ENCODE measurements at regions not wholly inside any gene's neighbourhood (a gene's known extent, or its start where the extent isn't known, plus 50 kb on each side); places are given as distances from the start of the nearest gene placed in this dataset.

DNA sequence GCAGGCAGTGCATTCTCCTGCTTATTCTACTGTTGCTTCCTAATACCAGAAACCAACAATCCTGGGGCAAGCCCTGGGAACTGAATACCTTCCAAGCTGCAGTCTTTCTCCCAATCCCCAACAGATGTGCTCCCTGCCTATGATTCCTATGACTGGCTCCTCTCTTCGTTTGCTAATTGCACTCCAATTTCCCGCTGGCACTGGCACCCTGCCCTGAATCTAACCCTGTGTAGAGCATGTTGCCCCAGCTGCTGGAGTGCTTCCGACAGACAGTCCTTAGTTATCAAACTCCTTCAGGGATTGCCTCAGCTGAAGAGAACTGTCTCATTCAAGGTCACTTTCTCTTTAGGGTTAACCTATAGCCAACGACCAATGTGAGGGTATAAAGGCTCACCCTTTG, 214.1 kb downstream of the NECTIN3 start:
- H3K4me3 Mint-ChIP-seq, result no peak overlapping the region
- H3K27ac Mint-ChIP-seq, result no peak overlapping the region
- DNase-seq, result no peak
- H3K4me1 Mint-ChIP-seq, result peaks cover 0 to 9% of the 10 kb centered on the region in 2 donors
- peaks cover 0 to 4% (median 0%) of the 10 kb centered on the region in 3 donors for H3K27me3 Mint-ChIP-seq (ENCODE audit: low read depth in 3 of 3)
- H3K36me3 Mint-ChIP-seq, result no peaks in the 10 kb centered on the region
- H3K9me3 Mint-ChIP-seq, result no peaks in the 10 kb centered on the region

DNA sequence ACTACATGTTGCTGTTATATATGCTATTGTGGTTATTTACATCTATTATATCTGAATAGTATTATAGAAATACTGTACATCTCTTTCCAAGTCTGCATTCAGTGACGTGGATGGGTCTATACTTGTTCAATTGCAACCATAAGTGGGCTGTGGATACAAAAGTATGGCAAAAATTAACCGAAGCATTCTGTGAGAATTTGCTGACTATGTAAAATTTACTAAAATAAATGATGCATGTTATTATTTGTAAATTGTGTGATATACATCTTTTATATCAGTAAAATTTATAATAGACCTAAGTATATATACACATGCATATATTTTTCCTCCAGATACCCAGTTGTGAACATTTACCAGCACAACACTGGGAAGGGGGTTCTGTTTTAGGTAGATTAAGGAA, 215.1 kb downstream of the NECTIN3 start:
- Mint-ChIP-seq H3K36me3 (no peaks in the 10 kb centered on the region), H3K4me3 (no peak overlapping the region), H3K27me3 (ENCODE audit: low read depth in 3 of 3) (peaks cover 0 to 2% (median 0%) of the 10 kb centered on the region in 3 donors), H3K9me3 (no peaks in the 10 kb centered on the region), H3K27ac (no peak overlapping the region), H3K4me1 (peaks cover 0 to 9% of the 10 kb centered on the region in 2 donors)
- no peak for DNase-seq

DNA sequence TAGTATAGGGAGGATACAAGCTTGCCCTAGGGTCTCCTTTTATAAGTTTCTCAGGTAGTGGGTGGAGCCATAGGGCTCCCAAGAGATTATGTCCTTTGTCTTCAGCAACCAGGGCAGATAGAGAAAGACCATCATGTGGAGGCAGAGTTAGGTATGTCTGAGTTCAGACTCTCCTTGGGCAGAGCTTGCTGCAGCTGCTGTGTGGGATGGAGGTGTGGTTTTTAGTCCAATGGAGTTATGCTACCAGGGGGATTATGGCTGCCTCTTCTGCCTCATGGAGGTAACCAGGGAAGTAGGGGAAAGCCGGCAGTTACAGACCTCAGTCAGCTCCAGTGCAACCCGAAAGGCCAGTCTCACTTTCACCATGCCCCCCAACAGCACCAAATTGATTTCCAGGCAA, 220.5 kb downstream of the NECTIN3 start:
- H3K27ac Mint-ChIP-seq, result no peak overlapping the region

DNA sequence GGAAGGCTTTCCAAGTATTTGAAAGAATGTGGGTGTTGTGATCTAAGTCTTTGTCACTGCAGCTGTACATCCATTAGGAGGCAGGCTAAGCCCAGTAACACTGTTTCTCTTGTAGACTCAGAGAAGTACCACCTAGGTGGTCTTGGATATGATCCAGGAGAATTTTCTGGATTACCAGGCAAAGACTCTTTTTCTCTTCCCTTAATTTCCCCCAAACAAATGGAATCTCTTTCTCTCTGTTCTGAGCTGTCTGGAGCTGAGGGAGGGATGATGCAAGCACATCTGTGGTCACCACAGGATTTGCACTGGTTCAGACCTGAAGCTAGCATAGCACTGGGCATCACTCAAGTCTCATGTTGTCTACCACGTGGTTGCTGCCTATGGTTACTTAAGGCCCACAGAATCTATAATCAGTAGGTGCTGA, 227.6 kb downstream of the NECTIN3 start:
- no peak for DNase-seq
- Mint-ChIP-seq H3K4me1 (peaks cover 10 to 14% of the 10 kb centered on the region in 2 donors), H3K36me3 (no peaks in the 10 kb centered on the region), H3K27ac (no peak overlapping the region), H3K27me3 (ENCODE audit: low read depth in 3 of 3) (peaks cover 0 to 4% (median 0%) of the 10 kb centered on the region in 3 donors), H3K4me3 (no peak overlapping the region), H3K9me3 (no peaks in the 10 kb centered on the region)

More for the DNA sequence above, 220.5 kb downstream of the NECTIN3 start:
- H3K4me3 Mint-ChIP-seq, result no peak overlapping the region
- no peaks in the 10 kb centered on the region for H3K36me3 Mint-ChIP-seq
- DNase-seq, result no peak
- H3K4me1 Mint-ChIP-seq, result no peaks in the 10 kb centered on the region
- H3K9me3 Mint-ChIP-seq, result no peaks in the 10 kb centered on the region
- H3K27me3 Mint-ChIP-seq (ENCODE audit: low read depth in 3 of 3), result peaks cover 1 to 4% (median 3%) of the 10 kb centered on the region in 3 donors

DNA sequence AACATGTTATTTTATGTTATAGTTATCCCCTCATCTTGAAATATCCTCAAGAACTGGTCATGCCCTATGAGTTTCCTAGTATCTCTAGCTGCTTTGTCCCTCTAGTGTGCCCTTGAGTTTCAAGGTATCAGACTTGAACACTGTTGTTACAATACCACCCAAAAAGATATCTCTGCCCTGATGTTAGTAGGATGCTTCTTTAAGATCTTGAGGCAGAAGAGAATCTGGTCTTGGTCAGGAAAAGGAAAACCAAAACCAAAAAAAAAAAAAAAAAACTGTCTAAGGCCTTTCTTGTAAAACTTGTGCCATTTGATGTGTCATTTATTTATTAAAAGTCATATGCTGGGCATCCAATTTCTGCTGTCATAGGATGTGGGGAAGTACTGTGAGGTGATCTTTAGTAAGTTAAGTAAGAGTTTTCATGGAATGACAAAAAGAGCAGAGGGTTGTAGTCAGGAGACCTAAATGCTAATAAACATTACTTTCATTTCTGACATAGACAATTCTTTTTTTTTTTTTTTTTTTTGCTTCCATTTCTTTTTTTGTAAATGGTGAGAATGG, 229.7 kb downstream of the NECTIN3 start:
- peaks cover 10 to 14% of the 10 kb centered on the region in 2 donors for H3K4me1 Mint-ChIP-seq
- H3K4me3 Mint-ChIP-seq, result peak overlapping the region in 4 of 5 donors; percentile 7 to 48 (median 27)
- peaks cover 0 to 1% (median 0%) of the 10 kb centered on the region in 6 donors for H3K9me3 Mint-ChIP-seq
- H3K27ac Mint-ChIP-seq, result peak overlapping the region in 2 of 6 donors; percentile 47 to 50
- peaks cover 0 to 4% (median 0%) of the 10 kb centered on the region in 3 donors for H3K27me3 Mint-ChIP-seq (ENCODE audit: low read depth in 3 of 3)
- no peaks in the 10 kb centered on the region for H3K36me3 Mint-ChIP-seq
- no peak for DNase-seq

DNA sequence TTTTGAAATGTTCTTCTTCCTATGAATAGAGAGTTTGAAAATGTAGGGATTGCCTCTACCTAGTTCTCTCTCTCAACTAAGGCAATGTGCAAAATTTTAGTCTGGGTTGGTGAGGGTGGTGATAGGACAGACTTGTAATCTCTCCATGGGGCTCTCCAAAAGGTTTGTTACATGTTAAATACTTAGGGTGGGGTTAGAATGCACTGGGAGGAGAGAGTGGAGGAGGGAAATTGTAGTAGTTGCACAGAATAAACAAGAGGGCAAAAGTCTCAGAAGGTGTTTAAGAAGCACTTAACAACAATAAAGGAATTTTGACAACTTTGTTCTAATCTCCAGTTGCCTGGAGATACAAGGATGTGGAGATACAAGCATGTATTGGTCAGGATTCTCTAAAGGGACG, 230.4 kb downstream of the NECTIN3 start:
- Mint-ChIP-seq H3K4me3 (no peak overlapping the region), H3K27me3 (ENCODE audit: low read depth in 3 of 3) (peaks cover 0 to 4% (median 0%) of the 10 kb centered on the region in 3 donors), H3K27ac (no peak overlapping the region), H3K36me3 (no peaks in the 10 kb centered on the region), H3K9me3 (peaks cover 0 to 1% (median 0%) of the 10 kb centered on the region in 6 donors), H3K4me1 (peaks cover 10 to 14% of the 10 kb centered on the region in 2 donors)
- no peak for DNase-seq

DNA sequence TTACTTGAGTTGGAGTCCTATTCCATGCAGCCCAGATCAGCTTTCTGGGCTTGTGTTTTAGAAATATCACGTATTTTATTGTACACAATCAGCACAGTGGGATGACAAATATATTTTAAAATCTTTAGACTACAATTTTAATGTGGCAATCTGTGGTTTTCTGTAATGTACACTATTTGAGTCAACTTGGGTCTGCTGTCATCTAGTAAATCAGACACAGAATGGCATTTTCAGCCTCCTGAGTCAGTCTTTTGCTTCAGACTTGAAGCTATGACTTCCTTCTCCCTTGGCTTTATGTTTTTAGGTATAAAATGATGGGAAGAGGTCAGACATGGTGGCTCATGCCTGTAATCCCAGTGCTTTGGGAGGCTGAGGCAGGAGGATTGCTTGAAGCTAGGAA, 232.1 kb downstream of the NECTIN3 start:
- H3K4me1 Mint-ChIP-seq, result peaks cover 10 to 14% of the 10 kb centered on the region in 2 donors
- H3K36me3 Mint-ChIP-seq, result no peaks in the 10 kb centered on the region
- no peak overlapping the region for H3K27ac Mint-ChIP-seq
- no peak for DNase-seq
- peaks cover 0 to 1% (median 0%) of the 10 kb centered on the region in 6 donors for H3K9me3 Mint-ChIP-seq
- peaks cover 0 to 2% (median 0%) of the 10 kb centered on the region in 3 donors for H3K27me3 Mint-ChIP-seq (ENCODE audit: low read depth in 3 of 3)
- H3K4me3 Mint-ChIP-seq, result no peak overlapping the region

DNA sequence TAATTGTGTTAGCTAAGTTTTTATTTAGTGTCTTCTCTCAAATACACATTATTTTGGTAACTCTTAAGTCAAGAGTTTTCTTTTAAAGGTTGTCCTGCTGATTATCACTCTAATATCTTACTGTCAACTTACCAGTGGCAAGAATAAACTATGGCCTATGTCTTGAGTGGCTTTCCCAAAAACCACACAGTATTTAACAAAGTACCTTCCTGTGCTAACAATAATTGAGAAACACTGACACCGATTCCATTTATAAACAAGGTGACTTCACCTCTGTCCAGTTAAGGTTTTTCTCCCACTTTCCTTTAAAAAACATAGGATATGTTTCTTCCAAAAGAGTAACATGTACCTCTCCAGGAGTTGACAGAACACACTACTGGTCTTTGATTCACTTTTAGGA, 234.3 kb upstream of the CD96 start:
- no peak for DNase-seq
- peaks cover 0 to 1% (median 0%) of the 10 kb centered on the region in 6 donors for H3K9me3 Mint-ChIP-seq
- H3K4me1 Mint-ChIP-seq, result peaks cover 20% of the 10 kb centered on the region in 2 donors

DNA sequence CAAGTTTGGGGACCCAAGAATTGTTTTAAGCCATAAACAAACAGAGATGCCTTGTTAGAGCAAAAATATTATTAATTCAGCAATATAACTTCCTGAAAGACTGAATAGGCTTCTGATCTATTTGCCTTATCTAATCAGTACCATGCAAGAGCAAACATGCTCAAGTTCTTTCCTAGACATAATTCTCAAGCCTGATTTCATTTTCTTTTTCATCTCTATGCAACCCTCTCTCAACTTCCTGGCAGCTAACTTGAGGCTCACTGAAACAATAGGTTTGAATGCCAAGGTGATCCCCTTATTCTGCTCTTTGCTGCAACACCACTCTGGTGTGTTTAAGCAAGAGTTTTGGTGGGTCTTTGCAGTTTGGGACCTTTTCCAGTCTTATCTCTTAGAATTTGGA, 230.9 kb upstream of the CD96 start:
- no peak for DNase-seq
- H3K4me3 Mint-ChIP-seq, result peak overlapping the region in 2 of 5 donors; percentile 23 to 26

More for the DNA sequence above, 234.3 kb upstream of the CD96 start:
- H3K36me3 Mint-ChIP-seq, result no peaks in the 10 kb centered on the region
- H3K4me3 Mint-ChIP-seq, result no peak overlapping the region
- peaks cover 0 to 2% (median 0%) of the 10 kb centered on the region in 3 donors for H3K27me3 Mint-ChIP-seq (ENCODE audit: low read depth in 3 of 3)
- H3K27ac Mint-ChIP-seq, result no peak overlapping the region

DNA sequence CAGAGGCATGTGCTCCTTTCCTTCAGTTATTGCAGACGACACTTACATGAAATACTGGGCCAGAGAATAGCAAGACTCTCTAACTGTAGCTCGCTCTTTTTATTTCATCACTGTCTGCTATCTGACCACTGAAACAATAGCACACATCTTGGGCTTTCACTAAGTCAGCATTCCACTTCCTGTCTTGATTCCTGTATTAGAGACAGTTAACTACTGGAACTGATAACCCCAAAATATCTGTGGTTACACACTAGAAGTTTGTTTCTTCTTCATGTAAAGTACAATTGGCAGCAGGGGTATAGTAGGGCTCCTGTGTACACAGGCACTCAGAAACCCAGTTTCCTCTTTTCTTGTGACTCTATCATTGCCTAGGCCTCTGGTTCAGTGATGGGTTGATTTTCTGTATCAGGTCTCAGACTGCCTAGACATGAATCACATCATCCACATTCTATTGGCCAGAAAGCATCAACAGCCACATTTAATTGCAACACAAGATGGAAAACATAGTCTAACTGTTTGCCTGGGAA, 230.2 kb upstream of the CD96 start:
- H3K4me3 Mint-ChIP-seq, result peak overlapping the region; percentile 7 to 53 (median 20)
- no peaks in the 10 kb centered on the region for H3K36me3 Mint-ChIP-seq
- H3K27me3 Mint-ChIP-seq (ENCODE audit: low read depth in 3 of 3), result no peaks in the 10 kb centered on the region
- H3K4me1 Mint-ChIP-seq, result peaks cover 20% of the 10 kb centered on the region in 2 donors
- peak overlapping the region; percentile 56 to 83 (median 78) for H3K27ac Mint-ChIP-seq
- H3K9me3 Mint-ChIP-seq, result no peaks in the 10 kb centered on the region
- peak in 1 of 3 donors; percentile 19 for DNase-seq

More for the DNA sequence above, 230.9 kb upstream of the CD96 start:
- Mint-ChIP-seq H3K27me3 (ENCODE audit: low read depth in 3 of 3) (no peaks in the 10 kb centered on the region), H3K27ac (peak overlapping the region; percentile 4 to 83 (median 70)), H3K4me1 (peaks cover 20% of the 10 kb centered on the region in 2 donors), H3K9me3 (no peaks in the 10 kb centered on the region), H3K36me3 (no peaks in the 10 kb centered on the region)

DNA sequence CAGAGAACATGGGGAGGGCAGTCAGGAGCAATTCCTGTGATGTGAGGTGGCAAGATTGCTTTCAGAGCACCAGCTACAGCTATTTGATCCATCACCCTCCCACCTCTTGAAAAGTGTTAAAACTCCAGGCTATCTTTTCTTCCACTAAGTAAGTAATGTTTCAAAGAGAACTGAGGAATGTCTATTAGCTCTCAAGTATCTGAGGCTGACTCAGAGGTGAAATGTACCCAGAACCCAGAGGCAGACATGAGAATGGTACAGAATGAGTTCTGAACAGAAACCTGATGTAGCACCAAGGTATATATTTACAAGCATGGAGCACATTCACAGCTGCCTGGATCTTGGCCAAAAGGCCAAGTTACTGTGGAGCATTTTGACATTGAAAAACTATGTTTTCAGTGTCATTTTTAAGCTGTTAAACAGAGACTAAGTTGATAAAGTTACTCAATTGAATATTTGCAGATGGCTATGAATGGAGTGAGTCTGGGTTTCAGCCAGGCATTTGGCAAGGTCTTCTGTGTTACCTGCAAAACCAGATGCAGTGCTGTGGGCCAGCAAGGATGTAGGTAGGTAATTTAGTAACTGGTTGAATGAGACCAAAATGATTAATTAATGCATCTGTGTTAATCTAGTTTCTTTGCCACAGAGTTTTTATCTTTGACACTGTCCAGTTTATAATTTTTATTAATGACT, 227.7 kb upstream of the CD96 start:
- DNase-seq, result no peak
- no peak overlapping the region for H3K27ac Mint-ChIP-seq
- H3K4me1 Mint-ChIP-seq, result peaks cover 20 to 21% of the 10 kb centered on the region in 2 donors
- no peaks in the 10 kb centered on the region for H3K9me3 Mint-ChIP-seq
- no peaks in the 10 kb centered on the region for H3K27me3 Mint-ChIP-seq (ENCODE audit: low read depth in 3 of 3)
- no peak overlapping the region for H3K4me3 Mint-ChIP-seq
- peaks cover 0 to 3% (median 0%) of the 10 kb centered on the region in 3 donors for H3K36me3 Mint-ChIP-seq

DNA sequence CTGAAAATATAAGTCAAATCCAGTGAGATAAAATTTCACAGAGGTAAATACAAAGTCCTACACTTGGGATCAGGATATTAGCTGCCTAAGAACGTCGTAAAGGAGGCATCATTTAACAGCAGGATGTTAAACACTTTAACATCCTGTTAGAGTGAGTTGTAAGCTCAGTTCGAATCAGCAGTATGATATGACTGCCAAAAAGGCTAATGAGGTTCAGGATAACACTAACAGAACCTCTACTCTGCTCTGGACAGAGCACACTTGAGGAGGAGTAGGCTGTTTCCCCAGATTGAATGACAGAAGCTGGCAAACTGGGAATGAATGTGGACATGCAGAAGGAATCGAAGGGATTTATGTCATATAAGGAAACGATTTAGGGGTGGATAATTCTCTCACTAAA, 227.1 kb upstream of the CD96 start:
- Mint-ChIP-seq H3K4me1 (peaks cover 20 to 25% of the 10 kb centered on the region in 2 donors), H3K9me3 (no peaks in the 10 kb centered on the region), H3K4me3 (no peak overlapping the region), H3K27ac (no peak overlapping the region), H3K36me3 (peaks cover 0 to 3% (median 0%) of the 10 kb centered on the region in 3 donors), H3K27me3 (ENCODE audit: low read depth in 3 of 3) (no peaks in the 10 kb centered on the region)
- DNase-seq, result no peak

DNA sequence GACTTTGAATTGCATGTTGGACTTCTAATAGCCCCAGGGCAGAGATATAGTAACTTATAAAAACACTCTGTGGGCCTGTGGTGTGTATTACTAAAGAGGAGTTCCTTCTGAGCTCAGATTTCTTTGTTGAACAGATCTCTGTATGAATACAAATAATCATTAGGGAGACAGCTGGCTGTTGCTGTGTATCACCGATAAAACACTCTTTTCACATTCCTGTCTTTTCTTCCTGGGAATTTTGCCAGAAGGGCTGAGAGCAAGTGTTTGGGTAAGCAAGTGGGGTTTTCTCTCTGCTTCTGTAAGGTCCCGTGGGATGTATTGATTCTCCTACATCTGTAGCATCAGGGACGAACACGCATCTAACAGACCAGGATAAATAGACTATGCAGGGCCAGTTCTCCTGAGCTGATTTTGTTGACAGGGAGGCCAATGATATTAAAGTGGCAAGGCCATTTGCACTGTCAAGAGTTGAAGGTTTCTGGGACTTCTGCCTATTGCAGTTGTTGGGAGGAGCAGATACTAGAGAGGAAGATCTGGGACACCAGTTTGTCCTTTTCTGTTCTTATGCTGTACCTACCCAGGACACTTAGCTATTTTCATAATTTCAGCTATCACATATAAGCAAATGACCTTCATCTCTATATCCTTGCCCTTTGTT, 225.9 kb upstream of the CD96 start:
- no peak overlapping the region for H3K27ac Mint-ChIP-seq
- peaks cover 0 to 3% (median 0%) of the 10 kb centered on the region in 3 donors for H3K36me3 Mint-ChIP-seq
- no peak for DNase-seq
- H3K4me1 Mint-ChIP-seq, result peaks cover 12 to 17% of the 10 kb centered on the region in 2 donors
- H3K4me3 Mint-ChIP-seq, result no peak overlapping the region
- H3K27me3 Mint-ChIP-seq (ENCODE audit: low read depth in 3 of 3), result no peaks in the 10 kb centered on the region
- no peaks in the 10 kb centered on the region for H3K9me3 Mint-ChIP-seq

DNA sequence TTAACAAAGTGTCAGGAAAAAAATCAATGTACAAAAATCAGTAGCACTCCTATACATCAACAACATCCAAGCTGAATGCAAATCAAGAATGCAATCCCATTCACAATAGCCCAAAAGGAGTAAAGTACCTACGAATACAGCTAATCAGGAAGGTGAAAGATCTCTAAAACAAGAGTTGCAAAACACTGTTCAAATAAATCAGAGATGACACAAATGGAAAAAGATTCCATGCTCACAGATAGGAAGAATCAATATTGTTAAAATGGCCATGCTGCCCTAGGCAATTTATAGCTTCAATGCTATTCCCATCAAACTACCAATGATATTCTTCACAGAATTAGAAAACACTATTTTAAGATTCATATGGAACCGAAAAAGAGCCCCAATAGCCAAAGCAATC, 223.7 kb upstream of the CD96 start:
- no peaks in the 10 kb centered on the region for H3K9me3 Mint-ChIP-seq
- no peaks in the 10 kb centered on the region for H3K27me3 Mint-ChIP-seq (ENCODE audit: low read depth in 3 of 3)

More for the DNA sequence above, 223.7 kb upstream of the CD96 start:
- Mint-ChIP-seq H3K36me3 (peaks cover 0 to 3% (median 0%) of the 10 kb centered on the region in 3 donors), H3K4me3 (no peak overlapping the region), H3K27ac (no peak overlapping the region), H3K4me1 (peaks cover 1 to 5% of the 10 kb centered on the region in 2 donors)
- DNase-seq, result no peak

All from immature natural killer cell (primary cell).